ENCODE measurements at regions not wholly inside any gene's neighbourhood (a gene's known extent, or its start where the extent isn't known, plus 50 kb on each side); places are given as distances from the start of the nearest gene placed in this dataset.

GRCh38 chr3:152622811-152623167, 212.1 kb upstream of the P2RY1 start:
- 66 to 73% methylated on average over 2 of the region's 2 CpGs for WGBS, 2 donors
- Histone ChIP-seq H3K4me3 (no peak overlapping the region), H3K9me3 (no peaks in the 10 kb centered on the region), H3K4me1 (peaks cover 0 to 53% (median 23%) of the 10 kb centered on the region in 4 donors), H3K27ac (peak overlapping the region in 3 of 4 donors; percentile 41 to 87 (median 83)), H3K27me3 (no peaks in the 10 kb centered on the region), H3K36me3 (no peaks in the 10 kb centered on the region)
- no peak for DNase-seq (ENCODE audit: low spot score in 2 of 2)
- TF ChIP-seq POLR2A (IDR thresholded peaks at IDR 0.05) (no peak), CTCF (IDR thresholded peaks at IDR 0.05) (no peak), EP300 (IDR thresholded peaks at IDR 0.05) (no peak)

GRCh38 chr3:152623286-152623911, 211.5 kb upstream of the P2RY1 start:
- H3K4me1 ChIP-seq: peaks cover 0 to 59% (median 23%) of the 10 kb centered on the region in 4 donors
- no peaks in the 10 kb centered on the region for H3K27me3 ChIP-seq
- TF ChIP-seq POLR2A (IDR thresholded peaks at IDR 0.05) (no peak), CTCF (IDR thresholded peaks at IDR 0.05) (no peak), EP300 (IDR thresholded peaks at IDR 0.05) (peak in 1 of 2 donors; percentile 13)
- 28 to 40% methylated on average over 5 of the region's 5 CpGs for WGBS, 2 donors
- no peaks in the 10 kb centered on the region for H3K9me3 ChIP-seq
- H3K4me3 ChIP-seq: no peak overlapping the region
- no peak for DNase-seq (ENCODE audit: low spot score in 2 of 2)
- peak overlapping the region in 2 of 4 donors; percentile 48 to 87 for H3K27ac ChIP-seq
- H3K36me3 ChIP-seq: no peaks in the 10 kb centered on the region

- H3K36me3 ChIP-seq: no peaks in the 10 kb centered on the region
- H3K9me3 ChIP-seq: peaks cover 0 to 4% (median 0%) of the 10 kb centered on the region in 4 donors
- no peak overlapping the region for H3K4me3 ChIP-seq
- H3K4me1 ChIP-seq: peaks cover 0 to 43% (median 14%) of the 10 kb centered on the region in 4 donors
- TF ChIP-seq EP300 (IDR thresholded peaks at IDR 0.05) (no peak), CTCF (IDR thresholded peaks at IDR 0.05) (no peak)
- no peak overlapping the region for H3K27ac ChIP-seq
- no peak for DNase-seq (ENCODE audit: low spot score in 2 of 2)
- no peaks in the 10 kb centered on the region for H3K27me3 ChIP-seq
- 96 to 100% methylated on average over 4 of the region's 4 CpGs for WGBS, 2 donors
Measured at GRCh38 chr3:152626226-152626625, 208.7 kb upstream of the P2RY1 start.

GRCh38 chr3:152628496-152628895, 206.4 kb upstream of the P2RY1 start:
- H3K4me3 ChIP-seq: no peak overlapping the region
- no peaks in the 10 kb centered on the region for H3K36me3 ChIP-seq
- no peak for DNase-seq (ENCODE audit: low spot score in 2 of 2)
- no peaks in the 10 kb centered on the region for H3K27me3 ChIP-seq
- TF ChIP-seq CTCF (IDR thresholded peaks at IDR 0.05) (no peak), EP300 (IDR thresholded peaks at IDR 0.05) (no peak), POLR2A (IDR thresholded peaks at IDR 0.05) (no peak)
- 47 to 49% methylated on average over 3 of the region's 3 CpGs for WGBS, 2 donors
- H3K9me3 ChIP-seq: peaks cover 0 to 4% (median 0%) of the 10 kb centered on the region in 4 donors
- H3K27ac ChIP-seq: no peak overlapping the region
- peaks cover 0 to 21% (median 0%) of the 10 kb centered on the region in 4 donors for H3K4me1 ChIP-seq

GRCh38 chr3:152629363-152630122, 205.4 kb upstream of the P2RY1 start:
- H3K36me3 ChIP-seq: no peaks in the 10 kb centered on the region
- no peak for TF ChIP-seq POLR2A (IDR thresholded peaks at IDR 0.05)
- TF ChIP-seq EP300 (IDR thresholded peaks at IDR 0.05): no peak
- no peak for TF ChIP-seq CTCF (IDR thresholded peaks at IDR 0.05)
- no peak overlapping the region for H3K4me3 ChIP-seq
- no peak overlapping the region for H3K27ac ChIP-seq
- peaks cover 0 to 11% (median 0%) of the 10 kb centered on the region in 4 donors for H3K4me1 ChIP-seq
- peaks cover 0 to 4% (median 0%) of the 10 kb centered on the region in 4 donors for H3K9me3 ChIP-seq
- 95 to 97% methylated on average over 7 of the region's 7 CpGs for WGBS, 2 donors
- no peaks in the 10 kb centered on the region for H3K27me3 ChIP-seq
- no peak for DNase-seq (ENCODE audit: low spot score in 2 of 2)
